ENCODE measurements at regions not wholly inside any gene's neighbourhood (a gene's known extent, or its start where the extent isn't known, plus 50 kb on each side); places are given as distances from the start of the nearest gene placed in this dataset.
"Not testable (repeated sequence)": the region's sequence is repeated elsewhere in the genome, so short reads cannot be mapped to it uniquely, and the experiment has no call there.

DNA sequence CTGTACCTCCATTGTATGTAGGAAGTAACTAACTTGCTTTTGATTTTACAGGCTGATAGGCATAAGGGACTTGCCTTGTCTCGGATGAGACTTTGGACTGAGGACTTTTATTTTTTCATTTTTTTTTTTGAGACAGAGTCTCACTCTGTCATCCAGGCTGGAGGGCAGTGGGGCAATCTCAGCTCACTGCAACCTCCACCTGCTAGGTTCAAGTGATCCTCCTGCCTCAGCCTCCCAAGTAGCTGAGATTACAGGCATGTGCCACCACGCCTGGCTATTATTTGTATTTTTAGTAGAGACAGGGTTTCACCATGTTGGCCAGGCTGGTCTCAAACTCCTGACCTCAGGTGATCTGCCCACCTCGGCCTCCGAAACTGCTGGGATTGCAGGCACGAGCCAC is 80.2 kb upstream of the SYN3 start:
- TF ChIP-seq POLR2A (IDR thresholded peaks at IDR 0.05): not testable (repeated sequence)
- TF ChIP-seq, protein P1, sequence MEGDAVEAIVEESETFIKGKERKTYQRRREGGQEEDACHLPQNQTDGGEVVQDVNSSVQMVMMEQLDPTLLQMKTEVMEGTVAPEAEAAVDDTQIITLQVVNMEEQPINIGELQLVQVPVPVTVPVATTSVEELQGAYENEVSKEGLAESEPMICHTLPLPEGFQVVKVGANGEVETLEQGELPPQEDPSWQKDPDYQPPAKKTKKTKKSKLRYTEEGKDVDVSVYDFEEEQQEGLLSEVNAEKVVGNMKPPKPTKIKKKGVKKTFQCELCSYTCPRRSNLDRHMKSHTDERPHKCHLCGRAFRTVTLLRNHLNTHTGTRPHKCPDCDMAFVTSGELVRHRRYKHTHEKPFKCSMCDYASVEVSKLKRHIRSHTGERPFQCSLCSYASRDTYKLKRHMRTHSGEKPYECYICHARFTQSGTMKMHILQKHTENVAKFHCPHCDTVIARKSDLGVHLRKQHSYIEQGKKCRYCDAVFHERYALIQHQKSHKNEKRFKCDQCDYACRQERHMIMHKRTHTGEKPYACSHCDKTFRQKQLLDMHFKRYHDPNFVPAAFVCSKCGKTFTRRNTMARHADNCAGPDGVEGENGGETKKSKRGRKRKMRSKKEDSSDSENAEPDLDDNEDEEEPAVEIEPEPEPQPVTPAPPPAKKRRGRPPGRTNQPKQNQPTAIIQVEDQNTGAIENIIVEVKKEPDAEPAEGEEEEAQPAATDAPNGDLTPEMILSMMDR (IDR thresholded peaks at IDR 0.05): not testable (repeated sequence)
